Fibroblast of lung (primary cell): ENCODE measurements at regions not wholly inside any gene's neighbourhood (a gene's known extent, or its start where the extent isn't known, plus 50 kb on each side); places are given as distances from the start of the nearest gene placed in this dataset.

Experiments used
- DNase-seq, 2 donors: peaks; one replicate each; pipeline versions ENCODE4 v3.0.0 to v3.0.0-alpha.2; 2010; ENCODE audit warnings: low read depth in 2 of 2
- H2AFZ ChIP-seq: 2 replicates; pipeline ENCODE4 v1.5.1; 2012; ENCODE audit warnings: low read length, control low read depth, inconsistent platforms
- H3K27ac ChIP-seq: 2 replicates; pipeline ENCODE4 v1.5.1; 2011; ENCODE audit warnings: low read length, control low read depth; ENCODE audit not compliant: insufficient read depth
- H3K27me3 ChIP-seq: 2 replicates; pipeline ENCODE4 v1.5.1; 2011; ENCODE audit warnings: mild to moderate bottlenecking, low read length; ENCODE audit not compliant: control insufficient read depth, insufficient read depth
- H3K36me3 ChIP-seq: 2 replicates; pipeline ENCODE4 v1.5.1; 2011; ENCODE audit warnings: low read length; ENCODE audit not compliant: control insufficient read depth, insufficient read depth
- H3K4me1 ChIP-seq: 2 replicates; pipeline ENCODE4 v1.5.1; 2011; ENCODE audit warnings: low read length; ENCODE audit not compliant: control insufficient read depth, insufficient read depth; ENCODE audit errors: extremely low read depth
- H3K4me2 ChIP-seq: 2 replicates; pipeline ENCODE4 v1.5.1; 2011; ENCODE audit warnings: low read length, control low read depth; ENCODE audit not compliant: insufficient read depth; ENCODE audit errors: extremely low read depth
- H3K4me3 ChIP-seq, 4 experiments: fragments of 200-600 bp in 1 of 4; sonication (generic) in 1 of 4; replicated peaks in 1 of 4; 2 replicates each; pipeline ENCODE4 v1.5.1; 2011 to 2016; ENCODE audit warnings: low read length in 4 of 4, low read depth in 3 of 4, mild to moderate bottlenecking in 3 of 4, control low read depth in 2 of 4, inconsistent platforms in 1 of 4, mixed read lengths in 1 of 4; ENCODE audit not compliant: insufficient read depth in 1 of 4; ENCODE audit errors: control extremely low read depth in 1 of 4
- H3K79me2 ChIP-seq: 2 replicates; pipeline ENCODE4 v1.5.1; 2012; ENCODE audit warnings: mild to moderate bottlenecking, low read length, inconsistent platforms; ENCODE audit not compliant: control insufficient read depth, insufficient read depth
- H3K9ac ChIP-seq: 2 replicates; pipeline ENCODE4 v1.5.1; 2011; ENCODE audit warnings: mild to moderate bottlenecking, low read length, control low read depth; ENCODE audit not compliant: insufficient read depth
- H3K9me3 ChIP-seq: 2 replicates; pipeline ENCODE4 v1.5.1; 2012; ENCODE audit warnings: low read depth, low read length; ENCODE audit not compliant: control insufficient read depth, insufficient read depth
- H4K20me1 ChIP-seq: 2 replicates; pipeline ENCODE4 v1.5.1; 2011; ENCODE audit warnings: low read length; ENCODE audit not compliant: control insufficient read depth, insufficient read depth; ENCODE audit errors: extremely low read depth
- EZH2 ChIP-seq: IDR thresholded peaks from 2 replicates; pipeline ENCODE4 v1.5.1; 2012; ENCODE audit warnings: low read length, control low read depth, mild to moderate bottlenecking; ENCODE audit errors: missing control alignments
- TF ChIP-seq, protein P1 (sequence below), 2 donors: IDR thresholded peaks in 1 of 2; conservative IDR thresholded peaks in 1 of 2; 1 replicate in 1 of 2; 2 replicates in 1 of 2; pipeline ENCODE4 v1.5.1; 2011 to 2012; ENCODE audit warnings: low read length in 2 of 2, control low read depth in 1 of 2, inconsistent platforms in 1 of 2, low read depth in 1 of 2, mild to moderate bottlenecking in 1 of 2

DNA sequence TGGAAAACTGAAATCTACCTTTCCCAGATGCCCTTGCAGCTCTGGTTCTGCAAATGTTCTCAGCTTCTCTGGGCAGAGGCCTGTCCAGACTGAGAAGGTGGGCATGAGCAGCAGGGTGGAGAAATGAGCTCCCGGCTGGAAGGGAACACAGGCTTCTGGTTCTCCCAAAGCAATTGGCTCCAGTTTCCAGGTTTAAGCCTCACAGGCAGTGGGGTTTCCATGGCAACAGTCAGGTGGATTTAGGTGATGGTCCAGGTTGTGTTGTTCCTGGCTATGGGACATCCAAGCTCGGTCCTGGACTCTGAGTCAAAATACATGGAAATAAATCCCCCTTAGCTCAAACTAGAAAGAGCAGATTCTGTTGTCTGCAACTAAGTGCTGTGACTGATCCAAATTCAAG is 94.6 kb upstream of the IQSEC1 start:
- Histone ChIP-seq H3K4me1 (no peaks in the 10 kb centered on the region), H3K27me3 (no peaks in the 10 kb centered on the region), H3K4me2 (no peak overlapping the region), H3K4me3 (no peak overlapping the region), H3K79me2 (no peaks in the 10 kb centered on the region), H2AFZ (no peak overlapping the region), H3K9ac (no peak overlapping the region), H3K27ac (no peak overlapping the region), H3K9me3 (no peaks in the 10 kb centered on the region), H3K36me3 (no peaks in the 10 kb centered on the region), H4K20me1 (no peaks in the 10 kb centered on the region)
- DNase-seq, result no peak
- TF ChIP-seq EZH2, result no peak
- TF ChIP-seq, protein P1, sequence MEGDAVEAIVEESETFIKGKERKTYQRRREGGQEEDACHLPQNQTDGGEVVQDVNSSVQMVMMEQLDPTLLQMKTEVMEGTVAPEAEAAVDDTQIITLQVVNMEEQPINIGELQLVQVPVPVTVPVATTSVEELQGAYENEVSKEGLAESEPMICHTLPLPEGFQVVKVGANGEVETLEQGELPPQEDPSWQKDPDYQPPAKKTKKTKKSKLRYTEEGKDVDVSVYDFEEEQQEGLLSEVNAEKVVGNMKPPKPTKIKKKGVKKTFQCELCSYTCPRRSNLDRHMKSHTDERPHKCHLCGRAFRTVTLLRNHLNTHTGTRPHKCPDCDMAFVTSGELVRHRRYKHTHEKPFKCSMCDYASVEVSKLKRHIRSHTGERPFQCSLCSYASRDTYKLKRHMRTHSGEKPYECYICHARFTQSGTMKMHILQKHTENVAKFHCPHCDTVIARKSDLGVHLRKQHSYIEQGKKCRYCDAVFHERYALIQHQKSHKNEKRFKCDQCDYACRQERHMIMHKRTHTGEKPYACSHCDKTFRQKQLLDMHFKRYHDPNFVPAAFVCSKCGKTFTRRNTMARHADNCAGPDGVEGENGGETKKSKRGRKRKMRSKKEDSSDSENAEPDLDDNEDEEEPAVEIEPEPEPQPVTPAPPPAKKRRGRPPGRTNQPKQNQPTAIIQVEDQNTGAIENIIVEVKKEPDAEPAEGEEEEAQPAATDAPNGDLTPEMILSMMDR (conservative IDR thresholded peaks at IDR 0.05 in 1 of 2, IDR thresholded peaks at IDR 0.05 in 1 of 2; ENCODE audit: low read depth in 1 of 2, low read length in 2 of 2), result no peak

DNA sequence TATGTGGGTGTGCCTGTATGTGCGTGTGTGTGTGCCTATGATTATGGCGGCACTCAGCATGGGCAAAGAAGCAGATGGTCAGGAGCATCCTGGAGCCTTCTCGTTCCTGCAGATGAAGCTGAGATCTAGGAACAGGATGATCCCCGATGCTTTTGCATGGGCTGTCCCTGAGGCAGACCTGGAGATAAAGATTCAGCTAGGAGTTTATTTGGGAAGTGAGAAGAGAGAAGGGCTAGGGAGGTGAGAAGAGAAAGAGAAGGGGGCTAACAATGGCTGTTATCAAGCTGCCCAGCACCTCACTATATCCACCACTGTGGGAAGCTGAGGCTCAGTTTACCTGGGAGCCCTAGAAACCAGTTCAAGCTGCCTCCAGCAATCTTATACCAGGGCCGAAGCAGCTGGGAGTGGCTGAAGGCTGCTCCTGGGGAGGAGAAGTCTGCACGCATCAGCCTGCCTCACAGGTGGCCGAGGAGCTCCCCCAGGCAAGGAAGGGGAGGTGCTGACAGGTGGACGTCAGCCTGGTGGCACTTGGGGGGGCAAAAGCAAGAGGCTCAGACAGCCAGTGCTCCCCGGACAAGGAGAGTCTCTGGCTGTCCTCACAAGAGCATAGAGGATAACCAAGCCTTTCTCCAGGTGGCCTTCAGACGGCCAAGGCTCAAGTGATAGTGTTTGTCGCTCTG is 94.0 kb upstream of the IQSEC1 start:
- no peaks in the 10 kb centered on the region for H3K4me1 ChIP-seq
- no peak overlapping the region for H3K9ac ChIP-seq
- H4K20me1 ChIP-seq, result no peaks in the 10 kb centered on the region
- no peak for DNase-seq
- H3K27ac ChIP-seq, result no peak overlapping the region
- TF ChIP-seq, protein P1 (conservative IDR thresholded peaks at IDR 0.05 in 1 of 2, IDR thresholded peaks at IDR 0.05 in 1 of 2; ENCODE audit: low read depth in 1 of 2, low read length in 2 of 2), result no peak
- no peak for TF ChIP-seq EZH2
- H3K9me3 ChIP-seq, result no peaks in the 10 kb centered on the region
- no peaks in the 10 kb centered on the region for H3K27me3 ChIP-seq
- H3K4me3 ChIP-seq, result no peak overlapping the region
- no peaks in the 10 kb centered on the region for H3K36me3 ChIP-seq
- H2AFZ ChIP-seq, result no peak overlapping the region
- H3K79me2 ChIP-seq, result no peaks in the 10 kb centered on the region
- H3K4me2 ChIP-seq, result no peak overlapping the region

DNA sequence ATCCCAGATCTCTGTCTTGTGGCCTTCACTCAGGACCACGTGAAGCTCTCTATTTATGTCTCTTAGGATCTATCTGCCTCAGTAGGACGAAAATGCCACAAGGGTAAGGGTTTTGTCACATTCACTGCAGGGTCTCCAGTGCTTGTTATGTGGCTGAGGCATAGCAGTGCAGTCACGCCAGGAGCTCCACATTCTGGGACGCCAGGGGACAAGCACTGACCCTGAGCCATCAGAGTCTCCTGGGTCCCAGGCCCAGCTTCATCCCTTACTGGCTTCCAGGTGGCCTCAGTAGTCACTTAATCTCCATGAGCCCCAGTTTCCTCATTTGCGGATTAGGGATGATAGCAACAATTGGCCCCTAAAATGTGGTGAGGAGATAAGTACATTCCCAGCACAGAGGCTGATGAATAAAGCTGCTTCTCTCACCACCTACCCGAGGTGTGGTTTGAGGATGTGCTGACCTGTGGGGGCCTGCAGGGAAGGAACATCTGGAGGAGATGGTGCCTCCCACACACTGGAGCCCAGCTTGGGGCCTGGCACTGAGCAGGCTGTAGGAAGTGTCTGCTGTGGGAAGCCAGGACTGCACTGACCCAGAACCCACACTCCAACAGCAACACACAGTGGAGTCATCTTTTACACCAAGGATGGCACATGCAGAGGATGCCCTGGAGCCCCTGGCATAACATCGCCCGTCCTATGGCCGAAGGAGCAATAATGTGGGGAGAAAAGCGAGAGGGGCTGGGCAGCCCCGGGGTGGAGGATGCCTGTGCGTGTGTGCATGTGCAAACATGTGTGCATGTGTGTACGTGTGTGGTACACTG is 93.2 kb upstream of the IQSEC1 start:
- Histone ChIP-seq H3K4me2 (no peak overlapping the region), H3K9ac (no peak overlapping the region), H3K4me3 (no peak overlapping the region), H4K20me1 (no peaks in the 10 kb centered on the region), H3K27ac (no peak overlapping the region), H3K36me3 (no peaks in the 10 kb centered on the region), H3K27me3 (no peaks in the 10 kb centered on the region), H3K4me1 (no peaks in the 10 kb centered on the region), H3K9me3 (no peaks in the 10 kb centered on the region), H3K79me2 (no peaks in the 10 kb centered on the region), H2AFZ (no peak overlapping the region)
- no peak for DNase-seq
- TF ChIP-seq, protein P1 (conservative IDR thresholded peaks at IDR 0.05 in 1 of 2, IDR thresholded peaks at IDR 0.05 in 1 of 2; ENCODE audit: low read depth in 1 of 2, low read length in 2 of 2), result no peak
- TF ChIP-seq EZH2, result no peak
